HG02973 (cell line): ENCODE measurements at regions not wholly inside any gene's neighbourhood (a gene's known extent, or its start where the extent isn't known, plus 50 kb on each side); places are given as distances from the start of the nearest gene placed in this dataset.
"Not testable (repeated sequence)": the region's sequence is repeated elsewhere in the genome, so short reads cannot be mapped to it uniquely, and the experiment has no call there.

Experiments used
- ATAC-seq: cut with Tn5 transposase; IDR thresholded peaks from one replicate; pipeline ENCODE4 v1.9.1; 2021; ENCODE audit warnings: moderate library complexity; ENCODE audit not compliant: unreplicated experiment

- peak; percentile 89 for ATAC-seq
Measured at GRCh38 chr5:96177303-96177869, 215.7 kb upstream of the ELL2 start.

GRCh38 chr5:96176022-96176421 lies 214.4 kb upstream of the ELL2 start:
- no peak for ATAC-seq

DNA sequence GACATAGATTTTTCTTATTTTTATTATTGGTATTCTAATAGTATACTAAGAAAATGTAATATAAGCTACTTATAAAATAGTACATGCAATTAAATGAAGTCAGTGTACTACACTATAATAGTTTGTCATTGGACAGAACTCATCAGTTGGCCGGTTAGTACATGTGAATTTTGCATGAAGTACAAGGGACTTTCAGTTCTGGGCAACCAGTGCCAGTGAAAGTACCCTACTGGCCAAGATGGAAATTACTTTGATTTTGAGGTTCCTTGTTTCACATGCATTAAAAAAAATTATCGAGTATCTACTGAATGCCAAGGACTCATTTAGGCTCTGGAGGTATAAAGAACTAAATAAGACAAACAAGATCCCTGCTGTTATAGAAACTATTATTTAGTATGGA lies 213.4 kb upstream of the ELL2 start:
- peak; percentile 48 for ATAC-seq

GRCh38 chr5:96173366-96173765 lies 211.7 kb upstream of the ELL2 start:
- no peak for ATAC-seq

DNA sequence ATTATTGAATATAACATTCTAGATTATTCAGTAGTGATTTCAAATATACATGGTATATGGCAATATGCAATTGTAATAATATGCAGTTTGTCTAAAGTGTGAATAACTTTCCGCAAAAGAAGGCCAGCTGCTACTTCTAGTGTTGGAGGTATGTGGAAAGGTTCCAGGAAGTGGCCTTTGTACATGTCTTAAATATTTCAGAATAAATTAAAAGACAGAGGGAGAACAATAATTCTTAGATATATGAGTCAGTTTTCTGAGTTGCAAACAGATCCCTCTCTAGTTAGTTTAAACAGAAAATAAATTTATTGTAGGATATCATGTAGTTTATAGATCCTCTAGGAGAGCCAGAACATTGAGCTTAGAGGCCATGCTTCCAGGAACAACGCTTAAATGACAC lies 210.8 kb upstream of the ELL2 start:
- no peak for ATAC-seq

DNA sequence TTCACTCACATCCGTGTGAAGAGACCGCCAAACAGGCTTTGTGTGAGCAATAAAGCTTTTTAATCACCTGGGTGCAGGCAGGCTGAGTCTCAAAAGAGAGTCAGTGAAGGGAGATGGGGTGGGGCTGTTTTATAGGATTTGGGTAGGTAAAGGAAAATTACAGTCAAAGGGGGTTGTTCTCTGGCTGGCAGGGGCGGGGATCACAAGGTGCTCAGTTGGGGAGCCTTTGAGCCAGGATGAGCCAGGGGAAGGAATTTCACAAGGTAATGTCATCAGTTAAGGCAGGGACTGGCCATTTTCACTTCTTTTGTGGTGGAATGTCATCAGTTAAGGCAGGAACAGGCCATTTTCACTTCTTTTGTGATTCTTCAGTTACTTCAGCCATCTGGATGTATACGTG lies 210.3 kb upstream of the ELL2 start:
- ATAC-seq: not testable (repeated sequence)

GRCh38 chr5:96170481-96171125 lies 209.0 kb upstream of the ELL2 start:
- ATAC-seq: not testable (repeated sequence)

DNA sequence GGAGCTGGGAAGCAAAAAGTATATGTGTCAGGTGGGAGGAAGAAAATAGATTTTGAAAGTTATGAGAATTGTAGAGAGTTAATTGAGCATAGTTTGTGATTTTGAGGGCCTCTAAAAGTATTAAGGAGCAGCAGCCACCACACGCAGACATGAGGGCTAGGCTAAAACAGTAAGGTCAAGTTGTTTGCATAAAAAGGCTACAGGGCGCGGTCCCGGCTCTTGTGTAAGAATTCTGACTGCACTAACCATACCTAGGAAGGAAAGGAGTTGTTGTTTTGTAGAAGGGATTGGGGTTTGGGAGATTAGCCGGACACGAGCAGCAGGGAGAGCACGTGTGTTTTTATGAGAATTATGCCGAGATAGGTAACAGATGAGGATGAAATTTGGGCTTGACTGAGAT lies 207.2 kb upstream of the ELL2 start:
- not testable (repeated sequence) for ATAC-seq

DNA sequence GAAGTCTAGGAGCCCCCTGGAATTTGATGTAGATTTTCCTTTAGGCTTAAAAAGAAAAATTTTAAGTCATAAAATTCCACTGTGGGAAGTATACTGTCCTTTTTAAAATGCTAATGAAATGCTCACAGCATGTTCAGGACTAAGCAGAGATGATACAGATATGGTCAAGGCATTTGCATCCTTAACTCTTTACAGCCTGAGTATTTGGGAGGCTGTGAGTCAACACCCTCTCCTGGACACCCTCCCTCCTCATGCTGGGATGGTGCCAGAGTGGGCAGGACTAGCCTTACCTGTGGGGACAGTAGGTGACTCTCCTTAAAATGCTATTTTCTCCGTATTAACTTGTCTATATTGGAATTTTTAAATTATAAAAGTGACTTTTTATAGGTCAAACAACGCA lies 197.4 kb upstream of the ELL2 start:
- no peak for ATAC-seq

DNA sequence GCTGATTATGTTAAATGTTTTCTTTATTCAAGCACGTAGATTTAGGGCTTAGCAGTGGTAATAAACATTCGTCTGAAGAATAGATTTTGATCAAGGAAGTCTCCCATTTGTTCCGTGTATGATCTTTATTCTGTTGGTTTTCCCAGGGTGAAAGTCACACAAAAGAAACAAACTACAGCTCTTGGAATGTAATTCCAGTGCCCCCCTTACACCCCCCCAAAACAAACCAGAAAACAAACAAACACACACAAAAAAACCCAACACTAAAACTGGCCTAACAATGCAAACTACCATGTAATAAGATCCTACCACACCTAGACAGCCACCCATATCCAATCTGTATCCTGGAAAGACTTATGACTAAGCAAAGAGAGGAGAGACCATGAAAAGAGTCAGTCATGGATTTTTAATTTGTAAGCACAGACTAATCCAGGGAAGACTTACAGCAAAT lies 196.2 kb upstream of the ELL2 start:
- no peak for ATAC-seq

DNA sequence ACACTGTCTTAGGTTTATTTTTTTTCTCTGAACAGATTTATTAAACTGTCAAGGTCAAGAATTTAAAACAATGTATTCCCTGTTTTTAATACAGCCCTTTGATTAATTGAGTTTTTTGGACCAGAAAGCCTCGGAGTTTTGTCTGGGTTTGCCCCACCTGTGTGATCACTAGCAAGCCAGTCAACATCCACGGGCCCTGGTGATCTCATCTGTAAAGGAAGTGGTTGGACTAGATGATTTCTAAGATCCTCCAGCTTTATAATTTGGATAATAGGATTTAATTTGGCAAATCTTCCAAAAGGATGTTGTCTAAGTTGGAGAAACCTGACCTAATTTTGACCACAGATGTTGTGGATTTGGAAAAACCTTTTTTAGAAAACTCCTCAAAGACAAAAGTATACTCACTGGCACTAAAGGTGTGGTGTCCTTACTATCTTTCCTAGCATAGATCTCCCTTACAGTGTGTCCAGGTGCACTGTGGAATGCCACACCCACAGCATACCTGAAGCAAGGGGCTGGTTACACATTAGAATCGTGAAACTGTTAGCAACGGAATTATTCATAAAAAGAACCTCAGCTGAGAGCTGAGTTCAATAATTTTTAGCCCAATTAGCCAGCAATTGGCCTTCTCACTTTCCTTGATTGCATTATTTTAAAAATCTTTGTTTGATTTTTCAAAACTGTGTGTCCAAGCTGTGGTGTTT lies 195.6 kb upstream of the ELL2 start:
- ATAC-seq: no peak

GRCh38 chr5:96155147-96155546 lies 193.5 kb upstream of the ELL2 start:
- no peak for ATAC-seq

- no peak for ATAC-seq
Measured at GRCh38 chr5:96151891-96152290, 190.2 kb upstream of the ELL2 start.

DNA sequence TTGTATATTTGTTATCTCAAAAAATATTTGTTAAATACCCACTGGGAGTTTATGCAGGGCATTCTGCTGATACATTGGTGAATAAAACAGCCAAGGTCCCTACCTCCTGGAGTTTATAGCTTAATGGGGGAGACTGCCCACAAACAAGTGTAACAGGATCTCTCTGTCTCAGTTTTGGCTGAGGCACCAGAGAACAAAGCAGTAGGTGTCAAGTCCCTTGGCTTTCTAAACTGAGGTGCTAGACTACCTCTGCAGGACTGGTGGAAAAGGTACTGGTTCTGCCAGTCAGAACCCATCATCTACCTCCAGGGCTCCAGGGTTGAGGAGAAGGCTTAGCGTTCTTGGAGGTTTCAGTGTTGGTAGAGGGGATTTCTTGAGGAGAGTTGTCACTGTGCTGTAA lies 188.4 kb upstream of the ELL2 start:
- ATAC-seq: no peak

DNA sequence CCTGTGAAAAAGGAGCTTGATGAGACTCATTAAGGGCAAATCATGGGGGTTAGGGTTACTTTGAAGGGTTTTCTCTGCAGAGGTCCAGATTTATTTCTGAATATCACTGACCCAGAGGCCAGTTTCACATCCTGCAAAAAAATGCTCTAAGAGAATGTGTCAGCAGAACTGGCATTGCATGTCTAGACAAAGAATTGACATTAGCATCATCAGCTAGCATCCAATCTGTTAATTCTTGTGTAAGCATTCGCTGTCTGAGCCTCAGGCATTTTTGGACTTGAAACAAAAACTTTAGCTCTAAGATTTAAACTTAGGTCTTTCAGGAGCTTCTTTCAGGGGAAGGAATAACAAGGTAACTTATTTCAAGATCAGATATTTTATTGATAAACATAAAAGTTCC lies 187.9 kb upstream of the ELL2 start:
- no peak for ATAC-seq

GRCh38 chr5:96149021-96149420 lies 187.4 kb upstream of the ELL2 start:
- ATAC-seq: no peak

DNA sequence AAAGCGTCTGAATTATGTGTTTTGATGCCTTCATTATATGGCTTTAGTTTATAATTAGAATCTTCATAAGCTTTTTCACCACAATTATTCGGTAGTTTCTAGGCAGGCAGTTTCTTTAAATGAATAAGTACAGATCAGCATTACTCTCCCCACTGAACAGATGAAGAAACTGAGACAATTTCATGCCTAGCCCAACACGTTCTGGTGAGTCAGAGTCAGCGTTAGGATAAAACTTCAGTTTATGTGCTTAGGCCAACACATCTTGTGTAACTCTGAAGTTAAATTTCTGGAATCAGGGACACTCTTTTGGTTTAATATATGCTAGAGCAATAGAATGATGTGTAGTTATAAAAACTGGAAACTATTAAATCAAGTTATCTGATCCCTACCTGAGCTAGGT lies 186.7 kb upstream of the ELL2 start:
- ATAC-seq: no peak

DNA sequence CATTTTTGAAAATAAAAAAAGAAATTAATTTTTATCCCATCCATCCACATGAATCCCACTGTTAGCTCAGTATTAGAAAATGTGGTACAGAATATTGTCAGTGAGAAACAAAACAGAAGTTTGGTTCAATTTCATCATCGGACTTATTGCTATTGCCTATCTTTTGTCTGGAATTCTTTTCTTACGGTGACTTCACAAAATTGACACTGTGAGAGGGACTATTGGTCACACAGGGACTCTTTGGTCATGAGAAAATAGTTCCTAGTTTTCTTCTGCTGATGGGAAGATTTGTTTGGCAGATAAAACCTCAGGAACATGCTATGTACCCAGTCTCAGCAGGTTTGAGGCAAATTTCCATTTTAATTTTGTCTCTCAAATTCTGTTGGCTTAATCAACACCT lies 186.2 kb upstream of the ELL2 start:
- no peak for ATAC-seq

GRCh38 chr5:96146675-96147074 lies 185.0 kb upstream of the ELL2 start:
- peak; percentile 76 for ATAC-seq

DNA sequence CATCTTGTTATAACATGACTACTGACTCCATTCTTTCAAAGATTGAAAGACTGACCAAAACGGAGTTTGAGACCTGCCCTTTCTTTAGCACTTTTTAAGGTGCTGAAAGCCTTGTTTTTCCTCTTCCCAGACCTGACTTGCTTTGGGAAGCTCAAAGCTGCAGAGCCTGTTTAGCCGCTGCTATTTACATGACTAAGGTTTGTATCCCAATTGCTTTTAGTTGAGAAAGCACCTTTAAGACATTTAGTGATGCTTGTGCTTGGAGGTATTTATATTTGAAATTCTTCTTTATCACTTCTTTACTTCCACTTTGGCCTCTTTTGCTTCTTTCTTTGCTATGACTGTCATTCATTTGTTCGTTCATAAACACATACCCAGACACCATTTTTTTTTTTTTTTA lies 182.6 kb upstream of the ELL2 start:
- no peak for ATAC-seq

DNA sequence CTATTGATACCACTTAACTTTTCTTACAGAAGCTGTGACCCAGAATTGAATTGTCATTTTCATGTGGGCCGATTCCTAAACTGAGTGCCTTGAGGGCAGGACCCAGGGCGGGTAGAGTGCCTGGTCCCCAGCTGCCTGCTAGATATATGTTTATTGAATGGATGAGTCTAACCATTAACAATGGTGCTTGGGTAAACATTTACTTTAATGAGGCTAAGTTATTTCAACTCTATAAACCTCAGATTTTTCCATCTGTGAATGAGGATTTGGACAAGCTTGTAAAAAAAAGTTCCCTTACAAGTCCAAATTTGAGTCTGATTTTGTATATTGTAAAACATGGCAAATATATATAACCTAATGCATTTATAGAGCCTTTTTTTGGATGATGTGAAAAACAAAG lies 181.8 kb upstream of the ELL2 start:
- ATAC-seq: no peak

GRCh38 chr5:96142786-96143434 lies 181.3 kb upstream of the ELL2 start:
- ATAC-seq: no peak
